SJSA1 (cell line): ENCODE measurements at regions not wholly inside any gene's neighbourhood (a gene's known extent, or its start where the extent isn't known, plus 50 kb on each side); places are given as distances from the start of the nearest gene placed in this dataset.

Source experiments
- DNase-seq, 2 experiments: peaks; one replicate each; pipeline ENCODE4 v3.0.0-alpha.2; 2015 to 2020; ENCODE audit warnings: low spot score in 2 of 2, low read depth in 1 of 2
- H3K27ac ChIP-seq: fragments of 250-450 bp; sonication (Bioruptor Pico); 2 replicates; pipeline ENCODE4 v1.5.1; 2020; ENCODE audit warnings: mild to moderate bottlenecking, moderate library complexity
- H3K27me3 ChIP-seq: fragments of 250-450 bp; sonication (Bioruptor Pico); replicated peaks from 2 replicates; pipeline ENCODE4 v1.5.1; 2020; ENCODE audit warnings: mild to moderate bottlenecking, moderate library complexity
- H3K36me3 ChIP-seq: fragments of 250-450 bp; sonication (Bioruptor Pico); 2 replicates; pipeline ENCODE4 v1.5.1; 2020; ENCODE audit warnings: mild to moderate bottlenecking
- H3K4me1 ChIP-seq: fragments of 250-450 bp; sonication (Bioruptor Pico); replicated peaks from 2 replicates; pipeline ENCODE4 v1.6.1; 2021; ENCODE audit warnings: mild to moderate bottlenecking
- H3K4me3 ChIP-seq: fragments of 250-450 bp; sonication (Bioruptor Pico); 2 replicates; pipeline ENCODE4 v1.5.1; 2020; ENCODE audit warnings: mild to moderate bottlenecking
- H3K9me3 ChIP-seq: fragments of 250-450 bp; sonication (Bioruptor Pico); replicated peaks from 2 replicates; pipeline ENCODE4 v1.5.1; 2020; ENCODE audit warnings: mild to moderate bottlenecking

DNA sequence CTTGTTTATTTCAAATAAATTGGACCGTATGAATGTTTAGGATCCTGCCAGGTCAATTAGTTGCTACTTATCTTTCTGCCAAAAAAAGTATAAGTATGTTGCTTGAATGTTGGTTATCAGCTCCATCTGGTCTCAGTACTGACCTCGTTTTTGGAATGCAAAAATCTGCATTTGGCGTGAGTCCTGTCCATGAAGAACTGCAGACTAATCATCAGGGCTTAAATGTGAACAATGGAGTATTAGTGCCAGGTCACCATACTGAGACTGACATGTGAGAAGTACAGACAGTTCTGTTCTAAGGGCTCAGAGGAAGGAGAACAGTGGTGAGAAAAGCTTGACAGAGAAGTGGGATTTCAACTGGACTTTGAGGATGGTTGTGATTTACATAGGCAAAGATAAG, 393.1 kb upstream of the SLC14A2 start:
- H3K27me3 ChIP-seq: no peaks in the 10 kb centered on the region
- H3K9me3 ChIP-seq: no peaks in the 10 kb centered on the region
- H3K4me1 ChIP-seq: no peaks in the 10 kb centered on the region
- H3K4me3 ChIP-seq: no peak overlapping the region
- DNase-seq: no peak
- H3K36me3 ChIP-seq: no peaks in the 10 kb centered on the region
- no peak overlapping the region for H3K27ac ChIP-seq

DNA sequence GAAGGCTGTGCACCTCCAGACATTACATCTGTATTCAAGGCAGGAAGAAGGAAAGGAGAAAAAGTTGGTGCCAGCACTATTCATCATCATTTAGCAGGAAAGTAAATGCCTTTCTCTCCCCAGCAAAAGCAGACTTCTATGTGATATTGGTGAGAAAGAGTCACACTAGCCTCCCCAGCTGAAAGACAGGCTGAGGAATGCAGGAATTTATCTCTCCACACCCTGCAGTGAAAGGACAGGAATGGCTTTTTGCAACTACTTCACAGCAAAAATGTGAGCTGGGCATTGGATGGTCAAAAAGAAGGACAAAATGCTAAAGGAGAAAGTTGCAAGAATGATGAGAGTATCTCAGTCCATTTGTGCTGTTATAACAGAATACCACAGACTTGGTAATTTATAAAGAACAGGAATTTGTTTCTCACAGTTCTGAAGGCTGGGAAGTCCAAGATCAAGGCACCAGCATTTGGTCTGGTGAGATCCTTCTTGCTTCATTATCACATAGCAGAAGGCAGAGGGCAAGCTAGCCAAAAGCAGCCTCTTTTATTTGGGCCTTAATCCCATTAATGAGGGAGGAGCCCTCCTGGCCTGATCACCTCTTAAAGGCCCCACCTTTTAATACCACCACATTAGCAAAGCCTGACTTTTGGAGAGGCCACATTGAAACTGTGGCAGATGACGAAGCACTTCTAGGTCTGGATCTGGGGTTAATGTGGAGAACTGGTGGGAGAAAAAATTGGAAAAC, 388.1 kb upstream of the SLC14A2 start:
- Histone ChIP-seq H3K36me3 (no peaks in the 10 kb centered on the region), H3K4me3 (no peak overlapping the region), H3K9me3 (no peaks in the 10 kb centered on the region), H3K4me1 (peaks cover 9% of the 10 kb centered on the region), H3K27me3 (no peaks in the 10 kb centered on the region), H3K27ac (no peak overlapping the region)
- DNase-seq: no peak

DNA sequence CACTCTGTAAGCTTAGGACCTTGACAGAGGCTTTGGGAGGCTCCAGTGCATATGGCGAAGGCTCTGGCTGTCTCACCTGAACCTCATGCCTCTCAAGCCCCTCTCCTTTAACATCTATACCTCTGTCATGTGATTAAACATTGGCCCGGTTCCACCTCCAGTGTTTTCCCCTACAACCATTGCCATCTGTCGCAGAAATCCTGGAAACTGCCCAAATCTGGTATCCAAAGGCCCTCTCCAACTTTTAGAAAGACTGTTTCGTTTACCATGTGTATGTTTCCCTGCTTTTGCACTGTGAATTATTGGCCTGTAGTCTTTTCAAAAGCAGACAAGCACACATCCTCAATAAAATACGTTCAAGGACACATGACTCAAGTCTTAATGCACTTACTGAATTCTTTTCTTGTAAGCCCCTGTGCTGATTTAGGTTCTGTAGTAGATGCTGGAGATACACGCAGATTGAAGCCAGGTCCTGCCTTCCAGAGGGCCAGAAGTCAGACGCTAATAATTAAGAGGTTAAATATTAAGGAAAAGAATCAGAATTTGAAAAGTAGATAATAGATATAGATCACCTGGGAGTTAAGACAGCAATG, 386.4 kb upstream of the SLC14A2 start:
- Histone ChIP-seq H3K4me3 (no peak overlapping the region), H3K36me3 (no peaks in the 10 kb centered on the region), H3K9me3 (no peaks in the 10 kb centered on the region), H3K27ac (no peak overlapping the region), H3K4me1 (peaks cover 10% of the 10 kb centered on the region), H3K27me3 (no peaks in the 10 kb centered on the region)
- DNase-seq: no peak

DNA sequence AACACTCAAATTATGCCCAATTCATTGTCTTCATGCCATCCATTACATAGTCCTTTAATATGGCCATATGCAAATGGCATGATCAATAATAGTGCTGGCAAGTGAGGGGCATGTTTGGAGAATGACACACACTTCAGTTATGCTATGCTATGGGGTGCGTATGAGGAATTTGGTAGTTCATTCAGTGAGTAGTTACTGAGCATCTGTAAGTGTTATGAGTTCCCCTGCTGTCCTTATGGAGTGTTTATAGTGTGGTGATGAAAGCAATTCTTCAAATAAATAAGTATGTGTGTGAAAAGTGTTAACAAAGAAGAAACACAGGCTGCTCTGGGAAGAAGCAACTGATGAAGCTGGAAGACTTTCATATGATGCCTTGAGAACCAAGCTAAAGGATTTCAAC, 383.7 kb upstream of the SLC14A2 start:
- Histone ChIP-seq H3K36me3 (no peaks in the 10 kb centered on the region), H3K9me3 (no peaks in the 10 kb centered on the region), H3K4me1 (peaks cover 10% of the 10 kb centered on the region), H3K4me3 (no peak overlapping the region), H3K27ac (no peak overlapping the region), H3K27me3 (no peaks in the 10 kb centered on the region)
- no peak for DNase-seq

DNA sequence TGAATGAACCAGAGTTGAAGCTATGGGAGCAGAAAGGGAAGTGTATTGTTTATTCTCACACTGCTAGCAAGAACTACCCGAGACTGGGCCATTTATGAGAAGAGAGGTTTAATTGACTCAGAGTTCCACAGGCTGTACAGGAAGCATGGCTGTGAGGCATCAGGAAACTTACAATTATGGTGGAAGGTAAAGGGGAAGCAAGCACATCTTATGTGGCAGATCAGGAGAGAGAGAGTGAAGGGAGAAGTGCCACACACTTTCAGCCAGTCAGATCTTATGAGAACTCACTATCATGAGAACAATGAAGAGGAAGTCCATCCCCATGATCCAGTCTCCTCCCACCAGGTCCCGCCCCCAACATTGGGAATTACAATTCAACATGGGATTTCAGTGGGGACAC, 383.2 kb upstream of the SLC14A2 start:
- H3K27ac ChIP-seq: no peak overlapping the region
- DNase-seq: no peak

DNA sequence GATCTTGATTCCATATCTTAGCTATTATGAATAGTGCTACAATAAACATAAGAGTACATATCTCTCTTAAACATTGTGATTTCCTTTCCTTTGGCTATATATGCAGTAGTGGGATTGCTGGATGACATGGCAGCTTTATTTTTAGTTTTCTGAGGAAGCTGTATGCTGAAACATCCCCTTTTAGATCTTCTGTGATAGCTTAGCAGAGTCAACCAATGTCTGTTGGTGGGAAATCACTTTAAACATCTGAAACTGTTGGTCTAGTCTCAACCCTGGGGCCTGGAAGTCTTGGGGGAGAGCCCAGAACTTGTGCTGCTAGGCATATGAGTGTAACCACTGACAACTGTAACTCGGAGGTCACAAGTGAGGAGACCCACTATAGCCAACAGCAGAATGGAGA, 378.6 kb upstream of the SLC14A2 start:
- H3K9me3 ChIP-seq: no peaks in the 10 kb centered on the region
- H3K4me3 ChIP-seq: no peak overlapping the region
- no peaks in the 10 kb centered on the region for H3K36me3 ChIP-seq
- peaks cover 6% of the 10 kb centered on the region for H3K4me1 ChIP-seq
- DNase-seq: no peak
- no peaks in the 10 kb centered on the region for H3K27me3 ChIP-seq
- H3K27ac ChIP-seq: no peak overlapping the region

More for the DNA sequence above, 383.2 kb upstream of the SLC14A2 start:
- Histone ChIP-seq H3K9me3 (no peaks in the 10 kb centered on the region), H3K4me3 (no peak overlapping the region), H3K36me3 (no peaks in the 10 kb centered on the region), H3K4me1 (peaks cover 10% of the 10 kb centered on the region), H3K27me3 (no peaks in the 10 kb centered on the region)

DNA sequence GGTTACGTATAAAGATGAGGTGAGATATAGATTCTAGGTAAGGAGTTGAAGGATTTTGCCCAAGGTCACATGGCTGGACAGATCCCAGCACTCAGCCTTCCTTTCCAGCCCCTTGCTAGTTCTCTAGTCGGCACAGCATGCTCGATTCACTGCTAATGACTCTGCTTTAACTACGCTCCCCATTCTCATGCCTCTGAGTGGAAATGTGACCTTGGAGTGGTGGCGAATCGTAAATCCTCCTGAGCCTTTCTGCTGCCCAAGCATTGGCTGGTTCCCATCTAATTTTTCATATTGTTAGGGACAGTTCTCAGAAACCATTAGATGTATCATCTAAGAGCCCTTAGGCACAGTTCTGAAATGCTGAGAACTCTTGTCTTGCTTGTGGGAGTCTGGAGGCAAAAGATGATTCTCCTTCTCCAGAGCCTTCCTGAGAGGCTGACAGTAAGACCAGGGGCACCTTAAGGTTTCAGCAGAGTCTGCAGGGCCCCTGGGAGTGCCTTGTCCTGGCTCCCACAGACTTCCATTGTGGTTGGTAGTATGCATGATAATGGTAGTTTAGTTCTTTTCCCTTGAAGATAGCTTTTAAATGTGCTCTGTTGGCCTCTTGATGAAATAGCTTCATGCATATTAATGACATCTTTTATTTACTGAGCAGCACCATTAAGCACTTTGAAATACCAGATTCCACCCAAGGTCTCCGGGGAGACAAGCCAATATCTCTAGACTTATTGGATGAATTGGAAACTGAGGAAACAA, 377.8 kb upstream of the SLC14A2 start:
- H3K27me3 ChIP-seq: no peaks in the 10 kb centered on the region
- no peak for DNase-seq
- no peaks in the 10 kb centered on the region for H3K36me3 ChIP-seq
- no peaks in the 10 kb centered on the region for H3K9me3 ChIP-seq
- H3K4me3 ChIP-seq: no peak overlapping the region
- H3K4me1 ChIP-seq: no peaks in the 10 kb centered on the region; the same call in 1 of the 2 replicates
- no peak overlapping the region for H3K27ac ChIP-seq

DNA sequence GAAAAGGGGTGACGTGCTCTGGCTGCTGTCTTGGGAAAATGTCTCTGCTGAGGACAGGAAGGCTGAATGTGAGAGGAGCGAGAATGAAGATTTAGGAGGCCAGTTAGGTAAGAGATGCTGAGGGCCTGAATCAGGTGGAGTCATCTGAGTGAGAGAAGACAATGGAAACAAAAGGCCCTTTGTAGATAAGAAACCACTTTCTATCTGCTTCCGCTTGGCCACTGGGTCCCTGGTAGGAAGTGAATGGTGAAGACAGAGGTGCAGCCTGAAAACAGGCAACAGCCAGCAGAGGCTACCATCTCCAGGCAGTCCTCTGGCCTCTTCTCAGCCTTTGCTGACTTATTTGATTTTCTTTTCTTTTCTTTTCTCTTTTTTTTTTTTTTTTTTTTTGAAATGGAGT, 374.0 kb upstream of the SLC14A2 start:
- Histone ChIP-seq H3K4me3 (no peak overlapping the region), H3K36me3 (no peaks in the 10 kb centered on the region), H3K27ac (no peak overlapping the region), H3K9me3 (no peaks in the 10 kb centered on the region), H3K4me1 (no peaks in the 10 kb centered on the region; the same call in 1 of the 2 replicates), H3K27me3 (no peaks in the 10 kb centered on the region)
- DNase-seq: no peak

DNA sequence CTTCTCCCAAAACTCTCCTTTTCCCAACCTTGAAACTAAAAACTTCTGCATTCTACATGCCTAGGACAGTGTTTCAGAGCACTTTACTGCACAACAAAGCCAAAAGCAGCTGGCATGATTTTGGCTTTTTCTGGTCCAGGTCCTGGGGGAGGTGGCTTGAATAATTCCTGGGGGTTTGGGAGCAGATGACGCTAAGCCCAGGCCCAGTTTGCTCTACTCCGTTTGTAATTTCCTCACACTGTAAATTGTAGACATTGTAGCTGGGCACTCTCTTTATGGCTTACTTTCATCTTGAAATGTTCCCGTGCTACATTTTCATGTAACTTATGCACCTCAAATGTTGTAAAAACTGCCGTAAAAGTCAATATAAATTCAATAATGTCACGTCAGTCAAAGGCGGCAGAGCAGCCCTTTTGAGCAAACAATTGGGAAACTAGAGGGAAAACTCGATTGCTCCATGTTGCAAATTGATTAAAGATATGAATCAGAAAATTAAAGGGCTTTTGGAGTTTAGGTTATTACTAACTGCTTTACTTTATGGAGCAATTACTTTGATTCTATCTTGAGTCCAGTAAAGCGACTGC, 373.2 kb upstream of the SLC14A2 start:
- H3K27ac ChIP-seq: no peak overlapping the region
- H3K4me1 ChIP-seq: no peaks in the 10 kb centered on the region; the same call in 1 of the 2 replicates
- H3K4me3 ChIP-seq: no peak overlapping the region

DNA sequence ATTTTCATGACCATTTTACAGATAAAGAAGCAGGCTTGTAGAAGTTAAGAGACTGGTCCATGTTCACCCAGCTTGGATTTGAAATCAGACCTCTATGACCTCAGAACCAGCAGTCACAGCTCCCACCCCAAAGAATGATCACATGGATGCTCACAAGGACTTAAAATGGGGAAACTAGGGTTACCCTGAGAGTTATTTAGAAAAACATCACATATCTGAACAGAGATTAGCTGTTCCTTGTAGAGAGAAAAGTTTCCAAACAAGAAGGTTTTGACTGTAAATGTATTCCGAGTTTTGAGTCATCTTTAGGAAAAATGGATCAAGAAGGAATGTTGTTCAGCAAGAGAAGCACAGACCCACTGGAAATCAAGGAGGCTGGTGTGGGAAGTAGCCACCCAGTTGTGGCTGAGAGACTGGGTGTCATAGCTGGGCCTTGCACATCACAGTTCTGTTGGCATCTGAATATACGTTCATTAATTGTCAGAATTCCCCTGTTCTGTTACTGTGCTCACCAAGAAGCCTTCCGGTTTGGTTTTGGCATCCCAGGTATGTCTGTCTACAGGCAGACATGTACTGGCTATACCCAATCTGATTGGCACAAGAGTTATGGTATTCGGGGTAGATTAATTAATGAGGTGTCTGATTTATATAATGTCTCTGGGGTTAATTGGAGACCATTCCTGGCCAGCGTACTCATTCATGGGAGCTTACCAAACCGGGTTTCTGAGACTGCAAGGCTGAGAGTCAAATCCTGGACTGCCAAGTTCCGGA, 371.8 kb upstream of the SLC14A2 start:
- no peaks in the 10 kb centered on the region for H3K27me3 ChIP-seq
- no peak overlapping the region for H3K27ac ChIP-seq

More for the DNA sequence above, 373.2 kb upstream of the SLC14A2 start:
- no peak for DNase-seq
- no peaks in the 10 kb centered on the region for H3K9me3 ChIP-seq
- H3K27me3 ChIP-seq: no peaks in the 10 kb centered on the region
- H3K36me3 ChIP-seq: no peaks in the 10 kb centered on the region

DNA sequence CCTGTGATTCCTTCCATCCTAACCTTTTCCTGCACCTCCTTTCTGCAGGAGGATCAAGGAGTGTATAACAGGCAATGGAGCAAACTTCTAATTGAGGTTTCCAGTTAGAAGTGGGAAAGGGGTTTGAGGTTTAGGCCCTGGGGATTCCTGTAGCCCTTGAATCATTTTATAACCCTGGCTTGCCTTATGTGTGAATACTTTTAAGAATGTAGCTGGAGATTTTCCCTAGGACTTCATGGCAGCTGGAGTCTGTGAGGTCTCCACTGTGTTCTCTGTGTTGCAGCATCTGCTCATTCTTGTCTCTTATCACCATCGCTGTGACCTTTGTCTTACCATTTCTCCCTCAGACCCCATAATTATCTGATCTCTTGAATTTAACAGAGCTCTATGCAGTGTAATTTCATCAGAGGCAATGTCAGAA, 370.2 kb upstream of the SLC14A2 start:
- no peaks in the 10 kb centered on the region for H3K27me3 ChIP-seq
- no peak overlapping the region for H3K4me3 ChIP-seq
- DNase-seq: no peak
- H3K36me3 ChIP-seq: no peaks in the 10 kb centered on the region
- peaks cover 22% of the 10 kb centered on the region for H3K4me1 ChIP-seq
- H3K9me3 ChIP-seq: no peaks in the 10 kb centered on the region
- no peak overlapping the region for H3K27ac ChIP-seq

More for the DNA sequence above, 371.8 kb upstream of the SLC14A2 start:
- H3K36me3 ChIP-seq: no peaks in the 10 kb centered on the region
- peaks cover 9% of the 10 kb centered on the region for H3K4me1 ChIP-seq
- H3K4me3 ChIP-seq: no peak overlapping the region
- H3K9me3 ChIP-seq: no peaks in the 10 kb centered on the region
- DNase-seq: no peak

DNA sequence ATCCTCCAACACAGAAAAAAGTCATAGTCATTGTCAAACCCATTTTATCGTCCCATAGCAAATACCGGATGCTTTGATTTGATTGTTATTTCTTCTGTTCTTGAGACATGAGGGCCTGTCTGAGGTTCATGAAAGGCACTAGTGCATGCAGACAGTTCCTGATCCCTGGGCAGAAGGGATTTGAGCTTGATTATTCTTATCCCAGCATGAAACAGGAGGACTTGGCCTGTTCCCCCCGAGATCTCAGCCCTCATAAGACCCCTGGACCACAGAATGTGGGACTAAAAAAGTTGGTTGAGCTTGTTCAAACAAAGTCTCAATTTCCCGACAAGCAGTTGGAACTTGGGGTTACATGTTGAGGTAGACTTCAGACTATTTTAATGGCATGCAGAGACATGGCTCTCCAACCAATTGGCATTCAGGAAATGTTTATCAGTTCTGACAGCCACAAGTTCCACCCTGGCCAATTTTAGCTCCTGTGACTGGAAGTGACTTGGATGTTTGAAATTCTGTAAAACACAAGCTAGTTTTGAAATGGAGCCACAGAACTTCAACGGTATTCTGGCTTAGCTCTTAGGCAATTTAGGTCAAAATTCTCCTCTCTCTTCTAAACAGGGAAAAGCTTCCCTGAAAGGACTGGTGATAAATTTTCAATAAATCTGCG, 366.9 kb upstream of the SLC14A2 start:
- Histone ChIP-seq H3K9me3 (no peaks in the 10 kb centered on the region), H3K27ac (peak overlapping the region; percentile 62), H3K27me3 (no peaks in the 10 kb centered on the region), H3K4me3 (no peak overlapping the region), H3K36me3 (no peaks in the 10 kb centered on the region), H3K4me1 (peaks cover 45% of the 10 kb centered on the region)
- peak; percentile 45 to 50 for DNase-seq

DNA sequence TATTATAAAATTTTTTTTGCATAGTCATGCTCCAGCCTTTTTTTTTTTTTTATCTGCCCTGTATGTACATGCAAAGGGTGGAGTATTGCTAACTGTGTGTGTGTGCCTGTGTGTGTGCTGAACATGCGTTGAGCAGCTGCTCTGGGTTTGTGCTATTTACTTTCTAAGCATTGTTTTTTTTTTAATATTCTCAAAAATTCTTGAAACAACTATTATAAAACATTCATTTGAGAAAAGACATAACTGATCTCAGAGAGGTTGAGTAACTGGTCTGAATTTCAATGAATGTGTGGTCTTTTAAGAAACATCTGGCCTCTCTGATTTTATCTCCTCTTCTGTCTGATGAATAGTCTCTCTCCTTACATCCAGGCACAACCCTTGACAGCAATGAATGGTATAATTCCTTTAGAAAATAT, 366.0 kb upstream of the SLC14A2 start:
- Histone ChIP-seq H3K27me3 (no peaks in the 10 kb centered on the region), H3K9me3 (no peaks in the 10 kb centered on the region), H3K4me3 (no peak overlapping the region), H3K4me1 (peaks cover 45% of the 10 kb centered on the region), H3K36me3 (no peaks in the 10 kb centered on the region), H3K27ac (peak overlapping the region; percentile 62)
- DNase-seq: no peak
